Neural progenitor cell (in vitro differentiated cells): ENCODE measurements at regions not wholly inside any gene's neighbourhood (a gene's known extent, or its start where the extent isn't known, plus 50 kb on each side); places are given as distances from the start of the nearest gene placed in this dataset.

ENCODE experiments used
- CTCF ChIP-seq: fragments of 200-600 bp; sonication (generic); IDR thresholded peaks from 2 replicates; pipeline ENCODE4 v1.5.1; 2017; ENCODE audit warnings: antibody characterized with exemption, mild to moderate bottlenecking
- EZH2 ChIP-seq: fragments of 200-600 bp; sonication (generic); IDR thresholded peaks from 2 replicates; pipeline ENCODE4 v1.6.1; 2017; ENCODE audit warnings: antibody characterized with exemption, mild to moderate bottlenecking, moderate library complexity
- EZH2phosphoT487 ChIP-seq: fragments of 200-600 bp; sonication (generic); IDR thresholded peaks from 2 replicates; pipeline ENCODE4 v1.6.1; 2017; ENCODE audit warnings: antibody characterized with exemption

- TF ChIP-seq CTCF: no peak
- TF ChIP-seq EZH2: no peak
- TF ChIP-seq EZH2phosphoT487: no peak
Observed at GRCh38 chr15:79522656-79523055, 90.5 kb downstream of the MINAR1 start.
